ENCODE measurements at regions not wholly inside any gene's neighbourhood (a gene's known extent, or its start where the extent isn't known, plus 50 kb on each side); places are given as distances from the start of the nearest gene placed in this dataset.

GRCh38 chr9:31114346-31114745, 1270.1 kb upstream of the ACO1 start:
- no peaks in the 10 kb centered on the region for H3K27me3 ChIP-seq (replicated peaks in 1 of 2; ENCODE audit: control insufficient read depth in 2 of 2, insufficient read depth in 2 of 2, low read length in 1 of 2)
- ATAC-seq: no peak
- no peak for FAIRE-seq
- SMC1A ChIA-PET (ENCODE audit: uncharacterized antibody, unreplicated experiment): no interaction called here
- no peak overlapping the region for H2AFZ ChIP-seq (ENCODE audit: control insufficient read depth, low read depth, low read length)
- RAD21 ChIA-PET (ENCODE audit: unreplicated experiment): no interaction called here
- in situ Hi-C loops (cut with MboI) (no loop called here), intact Hi-C loops (cut with micrococcal nuclease; ENCODE audit: unreplicated experiment) (no loop called here)
- no peak for TF ChIP-seq STAT3 (IDR thresholded peaks at IDR 0.05; ENCODE audit: low read depth, low read length)
- TF ChIP-seq TCF7 (IDR thresholded peaks at IDR 0.05; ENCODE audit: borderline replicate concordance): no peak
- TF ChIP-seq EZH2 (IDR thresholded peaks at IDR 0.05; ENCODE audit: borderline replicate concordance, control insufficient read depth, low read depth, low read length): no peak
- TF ChIP-seq CREB1 (IDR thresholded peaks at IDR 0.05; ENCODE audit: low read depth): no peak
- TF ChIP-seq PAX8 (IDR thresholded peaks at IDR 0.05): no peak
- TF ChIP-seq, protein P1, sequence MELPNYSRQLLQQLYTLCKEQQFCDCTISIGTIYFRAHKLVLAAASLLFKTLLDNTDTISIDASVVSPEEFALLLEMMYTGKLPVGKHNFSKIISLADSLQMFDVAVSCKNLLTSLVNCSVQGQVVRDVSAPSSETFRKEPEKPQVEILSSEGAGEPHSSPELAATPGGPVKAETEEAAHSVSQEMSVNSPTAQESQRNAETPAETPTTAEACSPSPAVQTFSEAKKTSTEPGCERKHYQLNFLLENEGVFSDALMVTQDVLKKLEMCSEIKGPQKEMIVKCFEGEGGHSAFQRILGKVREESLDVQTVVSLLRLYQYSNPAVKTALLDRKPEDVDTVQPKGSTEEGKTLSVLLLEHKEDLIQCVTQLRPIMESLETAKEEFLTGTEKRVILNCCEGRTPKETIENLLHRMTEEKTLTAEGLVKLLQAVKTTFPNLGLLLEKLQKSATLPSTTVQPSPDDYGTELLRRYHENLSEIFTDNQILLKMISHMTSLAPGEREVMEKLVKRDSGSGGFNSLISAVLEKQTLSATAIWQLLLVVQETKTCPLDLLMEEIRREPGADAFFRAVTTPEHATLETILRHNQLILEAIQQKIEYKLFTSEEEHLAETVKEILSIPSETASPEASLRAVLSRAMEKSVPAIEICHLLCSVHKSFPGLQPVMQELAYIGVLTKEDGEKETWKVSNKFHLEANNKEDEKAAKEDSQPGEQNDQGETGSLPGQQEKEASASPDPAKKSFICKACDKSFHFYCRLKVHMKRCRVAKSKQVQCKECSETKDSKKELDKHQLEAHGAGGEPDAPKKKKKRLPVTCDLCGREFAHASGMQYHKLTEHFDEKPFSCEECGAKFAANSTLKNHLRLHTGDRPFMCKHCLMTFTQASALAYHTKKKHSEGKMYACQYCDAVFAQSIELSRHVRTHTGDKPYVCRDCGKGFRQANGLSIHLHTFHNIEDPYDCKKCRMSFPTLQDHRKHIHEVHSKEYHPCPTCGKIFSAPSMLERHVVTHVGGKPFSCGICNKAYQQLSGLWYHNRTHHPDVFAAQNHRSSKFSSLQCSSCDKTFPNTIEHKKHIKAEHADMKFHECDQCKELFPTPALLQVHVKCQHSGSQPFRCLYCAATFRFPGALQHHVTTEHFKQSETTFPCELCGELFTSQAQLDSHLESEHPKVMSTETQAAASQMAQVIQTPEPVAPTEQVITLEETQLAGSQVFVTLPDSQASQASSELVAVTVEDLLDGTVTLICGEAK (IDR thresholded peaks at IDR 0.05; ENCODE audit: borderline replicate concordance): no peak
- no peak for TF ChIP-seq BMI1 (IDR thresholded peaks at IDR 0.05; ENCODE audit: borderline replicate concordance)
- no peak for TF ChIP-seq WRNIP1 (IDR thresholded peaks at IDR 0.05; ENCODE audit: borderline replicate concordance, low read depth, low read length)
- TF ChIP-seq NFXL1 (IDR thresholded peaks at IDR 0.05; ENCODE audit: borderline replicate concordance): no peak
- TF ChIP-seq NRF1 (conservative IDR thresholded peaks at IDR 0.05; ENCODE audit: low read depth, low read length): no peak
- TF ChIP-seq TARDBP (IDR thresholded peaks at IDR 0.05; ENCODE audit: borderline replicate concordance): no peak
- no peak for TF ChIP-seq E2F4 (IDR thresholded peaks at IDR 0.05; ENCODE audit: low read depth, low read length)
- H3K9ac ChIP-seq (ENCODE audit: control insufficient read depth, insufficient read depth, low read length): no peak overlapping the region
- no peak overlapping the region for H3K4me2 ChIP-seq (ENCODE audit: control insufficient read depth, insufficient read depth)
- H3K79me2 ChIP-seq (ENCODE audit: control insufficient read depth, insufficient read depth, low read length): no peaks in the 10 kb centered on the region
- POLR2A ChIA-PET: no interaction called here
- H3K4me3 ChIP-seq: no peak overlapping the region
- BruUV-seq (replicated peaks): no TSS peak
- H3K4me1 ChIP-seq (ENCODE audit: control insufficient read depth, insufficient read depth, low read length): no peaks in the 10 kb centered on the region
- 81% methylated on average over 1 of the region's 1 CpG for WGBS (ENCODE audit: insufficient coverage, insufficient replicate concordance, low lambda C conversion rate, missing lambda C conversion rate)
- CTCF ChIA-PET: no interaction called here
- DNase-seq (ENCODE audit: low read depth, low spot score): no peak
- H3K27ac ChIP-seq (ENCODE audit: control insufficient read depth, insufficient read depth): no peak overlapping the region
- no peaks in the 10 kb centered on the region for H3K9me3 ChIP-seq (replicated peaks; ENCODE audit: control insufficient read depth, insufficient read depth, low read length)
- H4K20me1 ChIP-seq (ENCODE audit: control insufficient read depth, insufficient read depth): no peaks in the 10 kb centered on the region
- no peaks in the 10 kb centered on the region for H3K36me3 ChIP-seq (ENCODE audit: control insufficient read depth in 2 of 2, insufficient read depth in 2 of 2, low read length in 1 of 2)
